ENCODE measurements at regions not wholly inside any gene's neighbourhood (a gene's known extent, or its start where the extent isn't known, plus 50 kb on each side); places are given as distances from the start of the nearest gene placed in this dataset.

- H3K9me3 Mint-ChIP-seq: peaks cover 2% of the 10 kb centered on the region
- no peak overlapping the region for H3K27ac Mint-ChIP-seq
- H3K36me3 Mint-ChIP-seq: no peaks in the 10 kb centered on the region
- no peak overlapping the region for H3K4me3 Mint-ChIP-seq
- H3K4me1 Mint-ChIP-seq: no peaks in the 10 kb centered on the region
- no peak for DNase-seq
- peaks cover 11% of the 10 kb centered on the region for H3K27me3 Mint-ChIP-seq
- CTCF ChIA-PET: no interaction called here
Measured at GRCh38 chr20:21609981-21610380, 95.5 kb upstream of the PAX1 start.

DNA sequence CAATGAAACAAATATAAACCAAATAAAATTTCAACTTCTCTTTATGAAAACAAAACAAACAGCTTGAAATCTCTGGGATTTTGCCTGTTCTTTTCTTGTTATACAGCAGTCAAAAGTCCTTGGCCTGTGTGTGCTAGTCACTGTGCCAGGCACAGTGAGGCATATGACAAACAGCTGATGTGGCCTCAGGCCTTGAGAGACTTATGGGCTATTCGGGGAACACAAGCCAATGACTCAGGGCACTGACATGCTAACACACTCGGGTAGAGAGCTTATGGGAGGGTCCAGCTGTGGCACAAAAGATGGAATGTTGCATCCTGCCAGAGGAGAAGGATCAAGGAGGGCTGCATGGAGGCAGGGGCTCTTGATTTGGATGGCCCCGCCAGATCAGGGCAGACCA lies 95.4 kb upstream of the NKX2-2 start:
- CTCF ChIA-PET: no interaction called here
- Mint-ChIP-seq H3K36me3 (no peaks in the 10 kb centered on the region), H3K27me3 (peaks cover 6% of the 10 kb centered on the region), H3K4me1 (no peaks in the 10 kb centered on the region), H3K9me3 (peaks cover 2% of the 10 kb centered on the region), H3K27ac (no peak overlapping the region), H3K4me3 (no peak overlapping the region)
- DNase-seq: no peak

DNA sequence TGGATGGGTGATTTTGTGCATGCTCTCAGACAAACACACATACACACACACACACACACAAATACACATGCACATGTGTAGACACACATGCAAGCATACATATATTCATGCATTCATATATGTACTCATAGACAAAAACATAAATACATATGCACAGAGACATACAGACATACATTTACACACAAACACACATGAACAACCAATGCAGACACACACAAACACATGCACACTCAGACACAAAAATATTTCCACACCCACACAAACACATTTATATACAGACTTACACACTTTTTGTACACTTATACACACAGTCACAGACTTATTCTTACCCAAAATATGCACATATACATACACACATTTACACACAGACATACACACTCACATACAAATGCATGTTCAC lies 94.9 kb upstream of the NKX2-2 start:
- no peak overlapping the region for H3K27ac Mint-ChIP-seq
- no peaks in the 10 kb centered on the region for H3K4me1 Mint-ChIP-seq
- CTCF ChIA-PET: no interaction called here
- peaks cover 3% of the 10 kb centered on the region for H3K27me3 Mint-ChIP-seq
- H3K9me3 Mint-ChIP-seq: peaks cover 2% of the 10 kb centered on the region
- no peak overlapping the region for H3K4me3 Mint-ChIP-seq
- DNase-seq: no peak
- no peaks in the 10 kb centered on the region for H3K36me3 Mint-ChIP-seq

DNA sequence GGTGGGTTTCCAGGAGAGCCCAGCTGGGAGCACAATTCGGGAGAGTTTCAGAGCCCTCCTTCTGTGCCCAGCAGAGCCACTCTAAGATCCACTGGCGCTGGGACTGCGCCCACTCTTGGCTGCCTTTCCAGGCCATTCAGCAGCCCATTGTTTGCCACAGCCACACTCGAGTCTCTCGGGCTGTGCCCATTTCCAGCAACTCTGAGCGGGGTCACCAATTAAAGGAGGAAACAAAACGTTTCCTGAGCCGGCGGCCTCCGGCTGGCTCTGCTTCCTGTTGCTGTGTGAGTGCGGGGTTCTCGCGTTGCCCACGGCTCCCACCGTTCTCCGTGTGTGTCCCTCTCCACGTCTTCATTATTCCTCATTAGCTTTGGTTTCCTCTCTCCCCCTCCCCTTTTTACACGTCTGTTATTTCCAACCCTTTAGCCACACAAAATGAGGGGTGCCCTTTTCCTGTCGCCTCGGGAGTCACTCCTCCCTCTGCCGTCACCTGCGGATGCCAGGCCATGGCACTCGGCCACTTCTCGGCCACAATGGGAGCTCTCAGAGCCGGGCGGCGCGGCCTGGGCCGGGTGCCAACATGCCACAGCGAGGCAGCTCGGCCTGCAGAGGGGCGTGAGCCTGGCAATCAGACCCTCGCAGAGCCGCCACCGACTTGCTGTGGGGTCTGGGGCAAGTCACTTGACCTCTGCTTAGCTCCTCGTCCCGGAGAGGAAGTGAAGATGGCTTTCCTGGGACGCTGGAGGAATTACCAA lies 94.3 kb upstream of the NKX2-2 start:
- no peaks in the 10 kb centered on the region for H3K36me3 Mint-ChIP-seq
- no peaks in the 10 kb centered on the region for H3K4me1 Mint-ChIP-seq
- CTCF ChIA-PET: no interaction called here
- H3K27ac Mint-ChIP-seq: no peak overlapping the region
- no peak for DNase-seq
- peaks cover 2% of the 10 kb centered on the region for H3K9me3 Mint-ChIP-seq
- no peak overlapping the region for H3K4me3 Mint-ChIP-seq
- H3K27me3 Mint-ChIP-seq: peaks cover 3% of the 10 kb centered on the region

DNA sequence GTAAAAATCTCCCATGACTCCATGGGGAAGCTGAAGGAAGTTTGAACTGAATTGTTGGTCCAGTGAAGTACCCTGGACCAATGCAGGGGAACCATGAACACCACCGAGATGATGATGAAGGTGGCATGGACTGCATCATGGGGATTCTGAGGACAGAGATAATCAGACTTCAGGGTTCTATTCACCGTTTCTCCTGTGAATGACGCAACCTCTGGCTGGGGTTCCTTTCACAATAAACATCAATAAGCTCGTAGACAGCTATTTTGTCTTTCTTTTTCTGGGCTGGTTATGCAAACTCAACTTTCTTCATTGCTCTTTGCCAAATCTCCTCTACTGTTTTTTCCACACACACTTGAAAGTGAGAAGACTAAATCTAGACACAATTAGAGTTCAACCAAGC lies 87.9 kb upstream of the NKX2-2 start:
- Mint-ChIP-seq H3K4me1 (no peaks in the 10 kb centered on the region), H3K27ac (no peak overlapping the region), H3K9me3 (peaks cover 2% of the 10 kb centered on the region), H3K4me3 (no peak overlapping the region), H3K27me3 (peaks cover 8% of the 10 kb centered on the region), H3K36me3 (no peaks in the 10 kb centered on the region)
- DNase-seq: no peak
- CTCF ChIA-PET: no interaction called here

- Mint-ChIP-seq H3K36me3 (no peaks in the 10 kb centered on the region), H3K27ac (no peak overlapping the region), H3K4me3 (no peak overlapping the region), H3K9me3 (no peaks in the 10 kb centered on the region), H3K27me3 (peaks cover 29% of the 10 kb centered on the region), H3K4me1 (no peaks in the 10 kb centered on the region)
- CTCF ChIA-PET: interaction anchor here (0.9 kb wide), 1 partner anchor 15 kb away, joined by 3 read pairs; no protein-coding TSS in a partner anchor
- no peak for DNase-seq
Measured at GRCh38 chr20:21586682-21587081, 72.8 kb upstream of the NKX2-2 start.

DNA sequence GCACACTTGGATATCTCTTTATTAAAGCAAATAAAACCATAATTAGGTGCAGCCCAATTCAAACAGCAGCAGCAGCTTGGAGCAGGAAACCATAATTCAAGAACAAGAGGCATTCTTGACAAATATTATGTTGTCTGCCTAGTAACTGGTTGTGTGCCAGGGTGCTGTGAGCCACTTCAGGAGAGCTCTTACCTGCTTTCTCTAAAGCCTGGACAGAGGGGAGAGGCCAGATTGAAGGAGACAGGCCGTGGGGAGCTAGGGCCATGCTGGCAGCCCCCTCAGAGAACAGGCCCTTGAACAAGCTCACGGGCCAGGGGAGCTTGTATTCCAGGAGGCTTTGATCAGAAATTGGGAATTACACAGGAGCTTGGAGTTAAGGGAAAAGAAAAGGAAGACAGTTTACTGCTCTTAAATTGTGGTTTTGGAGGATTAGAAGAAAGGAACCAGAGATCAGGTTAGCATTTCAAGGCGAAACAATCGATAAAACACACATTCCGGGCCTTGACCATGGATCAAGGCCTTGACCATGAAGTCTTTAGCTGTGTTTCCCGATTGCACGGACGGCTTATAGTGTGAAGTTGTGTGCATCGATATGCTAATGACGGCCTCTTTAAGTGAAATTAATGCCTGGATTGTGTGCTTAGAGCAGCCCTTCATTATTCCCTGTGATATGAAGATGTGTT lies 69.8 kb upstream of the NKX2-2 start:
- Mint-ChIP-seq H3K36me3 (no peaks in the 10 kb centered on the region), H3K4me3 (no peak overlapping the region), H3K27ac (no peak overlapping the region), H3K9me3 (no peaks in the 10 kb centered on the region), H3K4me1 (no peaks in the 10 kb centered on the region), H3K27me3 (peaks cover 47% of the 10 kb centered on the region)
- DNase-seq: no peak
- CTCF ChIA-PET: interaction anchor here (0.6 to 1.1 kb wide), 3 partner anchors 31 to 348 kb away, joined by 3 read pairs; no protein-coding TSS in a partner anchor

DNA sequence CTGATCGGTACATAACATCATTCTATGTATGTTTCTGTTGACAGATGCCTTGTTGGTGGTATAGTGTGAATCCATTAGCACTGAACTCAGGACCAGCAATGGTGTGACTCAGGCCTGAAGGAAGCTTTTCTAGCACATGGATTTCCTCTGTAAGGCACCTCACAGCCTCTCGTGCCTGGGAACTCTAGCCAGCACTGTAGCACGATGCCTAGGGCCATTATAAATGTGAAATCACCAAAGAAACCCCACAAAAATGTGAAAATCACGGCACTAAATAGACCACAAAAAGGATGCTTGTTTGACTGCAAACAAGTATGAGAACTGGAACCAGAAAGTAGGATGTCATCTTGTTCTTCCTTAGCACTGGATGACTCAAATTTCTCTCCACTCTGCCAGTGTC lies 63.7 kb upstream of the NKX2-2 start:
- no peaks in the 10 kb centered on the region for H3K36me3 Mint-ChIP-seq
- no peak for DNase-seq
- H3K4me1 Mint-ChIP-seq: no peaks in the 10 kb centered on the region
- no peak overlapping the region for H3K27ac Mint-ChIP-seq
- CTCF ChIA-PET: no interaction called here
- H3K4me3 Mint-ChIP-seq: no peak overlapping the region
- peaks cover 47% of the 10 kb centered on the region for H3K27me3 Mint-ChIP-seq
- no peaks in the 10 kb centered on the region for H3K9me3 Mint-ChIP-seq

GRCh38 chr20:21575981-21576740 lies 62.3 kb upstream of the NKX2-2 start:
- peaks cover 39% of the 10 kb centered on the region for H3K27me3 Mint-ChIP-seq
- CTCF ChIA-PET: interaction anchor here (0.6 to 2.5 kb wide), 2 partner anchors 46 to 588 kb away, joined by 3 to 11 read pairs; no protein-coding TSS in a partner anchor
- no peak overlapping the region for H3K4me3 Mint-ChIP-seq
- H3K36me3 Mint-ChIP-seq: no peaks in the 10 kb centered on the region
- H3K27ac Mint-ChIP-seq: peak overlapping the region; percentile 15
- H3K9me3 Mint-ChIP-seq: no peaks in the 10 kb centered on the region
- DNase-seq: no peak
- peaks cover under 1% of the 10 kb centered on the region for H3K4me1 Mint-ChIP-seq

DNA sequence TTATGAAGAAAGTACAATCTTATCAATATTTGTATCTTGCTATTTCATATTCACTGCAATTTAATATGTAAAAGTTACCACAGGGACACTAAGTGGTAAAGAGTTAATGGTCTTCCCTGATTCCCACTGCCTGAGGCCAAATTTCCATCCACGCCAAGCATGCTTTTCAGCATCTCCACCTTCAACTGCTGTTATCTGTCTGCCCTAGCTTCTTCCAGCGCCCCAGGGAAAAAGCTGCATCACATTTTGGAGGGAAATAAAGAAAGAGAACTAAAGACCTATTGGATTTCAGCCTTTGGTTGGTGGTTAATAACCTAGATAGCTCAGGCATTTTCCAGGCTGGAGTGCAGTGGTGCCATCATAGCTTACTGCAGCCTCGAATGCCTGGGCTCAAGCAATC lies 61.3 kb upstream of the NKX2-2 start:
- Mint-ChIP-seq H3K27ac (no peak overlapping the region), H3K4me1 (peaks cover 7% of the 10 kb centered on the region), H3K36me3 (no peaks in the 10 kb centered on the region), H3K4me3 (no peak overlapping the region), H3K27me3 (peaks cover 33% of the 10 kb centered on the region), H3K9me3 (no peaks in the 10 kb centered on the region)
- CTCF ChIA-PET: interaction anchor here (2.5 kb wide), 1 partner anchor 45 kb away, joined by 11 read pairs; no protein-coding TSS in a partner anchor
- no peak for DNase-seq

- Mint-ChIP-seq H3K27me3 (peaks cover 36% of the 10 kb centered on the region), H3K27ac (no peak overlapping the region), H3K9me3 (no peaks in the 10 kb centered on the region), H3K4me3 (no peak overlapping the region), H3K36me3 (no peaks in the 10 kb centered on the region), H3K4me1 (peaks cover 7% of the 10 kb centered on the region)
- DNase-seq: no peak
- CTCF ChIA-PET: interaction anchor here (2.5 kb wide), 1 partner anchor 45 kb away, joined by 11 read pairs; no protein-coding TSS in a partner anchor
Measured at GRCh38 chr20:21574443-21574842, 60.6 kb upstream of the NKX2-2 start.

DNA sequence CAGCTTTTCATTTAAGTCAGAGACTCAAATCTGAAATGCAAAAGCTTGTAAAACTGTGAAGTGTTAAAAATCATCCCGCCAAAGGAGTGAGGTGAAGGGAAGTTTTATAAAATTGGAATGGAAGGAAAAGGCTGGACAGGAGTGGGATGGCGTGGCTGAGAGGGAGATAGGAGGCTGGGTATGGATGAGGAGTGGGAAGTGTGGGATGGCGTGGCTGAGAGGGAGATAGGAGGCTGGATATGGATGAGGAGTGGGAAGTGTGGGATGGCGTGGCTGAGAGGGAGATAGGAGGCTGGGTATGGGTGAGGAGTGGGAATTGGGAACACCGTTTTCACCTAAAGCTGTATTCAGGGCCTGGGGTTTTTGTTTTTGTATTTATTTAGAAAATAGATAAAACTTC lies 59.4 kb upstream of the NKX2-2 start:
- DNase-seq: no peak
- H3K4me3 Mint-ChIP-seq: no peak overlapping the region
- peaks cover 7% of the 10 kb centered on the region for H3K4me1 Mint-ChIP-seq
- H3K27ac Mint-ChIP-seq: no peak overlapping the region
- CTCF ChIA-PET: interaction anchor here (0.6 to 3.6 kb wide), 4 partner anchors 16 to 68 kb away, joined by 3 to 70 read pairs (median 10); no protein-coding TSS in a partner anchor
- H3K27me3 Mint-ChIP-seq: peaks cover 32% of the 10 kb centered on the region
- no peaks in the 10 kb centered on the region for H3K9me3 Mint-ChIP-seq
- no peaks in the 10 kb centered on the region for H3K36me3 Mint-ChIP-seq

- DNase-seq: peak; percentile 33
Measured at GRCh38 chr20:21571841-21572690, 58.2 kb upstream of the NKX2-2 start.

More at GRCh38 chr20:21571841-21572690, 58.2 kb upstream of the NKX2-2 start:
- Mint-ChIP-seq H3K36me3 (no peaks in the 10 kb centered on the region), H3K27me3 (peaks cover 29% of the 10 kb centered on the region), H3K4me1 (peaks cover 7% of the 10 kb centered on the region), H3K9me3 (no peaks in the 10 kb centered on the region), H3K4me3 (no peak overlapping the region), H3K27ac (no peak overlapping the region)
- CTCF ChIA-PET: interaction anchor here (0.6 to 3.6 kb wide), 20 partner anchors 9 to 569 kb away, joined by 3 to 70 read pairs (median 6); no protein-coding TSS in a partner anchor

Measured in activated naive CD4-positive, alpha-beta T cell treated with anti-CD3 and anti-CD28 coated beads, Interleukin-2, amount 10 ng/mL, durations not matched to agents 7 days and 5 days (primary cell).